ENCODE measurements at regions not wholly inside any gene's neighbourhood (a gene's known extent, or its start where the extent isn't known, plus 50 kb on each side); places are given as distances from the start of the nearest gene placed in this dataset.

GRCh38 chr19:5240011-5240410 lies 100.6 kb downstream of the PTPRS start:
- 97% methylated on average over 22 of the region's 22 CpGs for WGBS
- H3K27me3 ChIP-seq (ENCODE audit: control insufficient read depth in 4 of 4, insufficient read depth in 4 of 4, low read length in 3 of 4): no peaks in the 10 kb centered on the region
- no peaks in the 10 kb centered on the region for H3K36me3 ChIP-seq (ENCODE audit: control insufficient read depth in 4 of 4, insufficient read depth in 3 of 4, low read depth in 1 of 4, low read length in 3 of 4)
- no peak overlapping the region for H3K9ac ChIP-seq (ENCODE audit: low read depth in 1 of 2, low read length in 2 of 2)
- H3K4me3 ChIP-seq (ENCODE audit: low read depth in 1 of 3, low read length in 3 of 3): no peak overlapping the region
- H3K9me3 ChIP-seq (ENCODE audit: control insufficient read depth in 4 of 4, low read length in 3 of 4): no peaks in the 10 kb centered on the region
- no peak for TF ChIP-seq EGR1 (IDR thresholded peaks at IDR 0.05; ENCODE audit: low read depth in 2 of 2)
- H3K27ac ChIP-seq (ENCODE audit: low read depth in 1 of 2, low read length in 2 of 2): no peak overlapping the region
- H3K4me1 ChIP-seq (ENCODE audit: control insufficient read depth in 4 of 4, insufficient read depth in 4 of 4, low read length in 3 of 4): no peaks in the 10 kb centered on the region
- DNase-seq (ENCODE audit: low spot score): no peak

GRCh38 chr19:5238700-5239099 lies 101.9 kb downstream of the PTPRS start:
- H3K4me1 ChIP-seq (ENCODE audit: control insufficient read depth in 4 of 4, insufficient read depth in 4 of 4, low read length in 3 of 4): no peaks in the 10 kb centered on the region
- H3K9me3 ChIP-seq (ENCODE audit: control insufficient read depth in 4 of 4, low read length in 3 of 4): no peaks in the 10 kb centered on the region
- no peak overlapping the region for H3K27ac ChIP-seq (ENCODE audit: low read depth in 1 of 2, low read length in 2 of 2)
- H3K9ac ChIP-seq (ENCODE audit: low read depth in 1 of 2, low read length in 2 of 2): no peak overlapping the region
- no peaks in the 10 kb centered on the region for H3K27me3 ChIP-seq (ENCODE audit: control insufficient read depth in 4 of 4, insufficient read depth in 4 of 4, low read length in 3 of 4)
- no peaks in the 10 kb centered on the region for H3K36me3 ChIP-seq (ENCODE audit: control insufficient read depth in 4 of 4, insufficient read depth in 3 of 4, low read depth in 1 of 4, low read length in 3 of 4)
- no peak for DNase-seq (ENCODE audit: low spot score)
- 95% methylated on average over 33 of the region's 33 CpGs for WGBS
- no peak overlapping the region for H3K4me3 ChIP-seq (ENCODE audit: low read depth in 1 of 3, low read length in 3 of 3)
- TF ChIP-seq REST (IDR thresholded peaks at IDR 0.05) (no peak), MAX (IDR thresholded peaks at IDR 0.05) (no peak), RXRA (IDR thresholded peaks at IDR 0.05) (no peak), EGR1 (IDR thresholded peaks at IDR 0.05; ENCODE audit: low read depth in 2 of 2) (no peak), CTCF (IDR thresholded peaks at IDR 0.05; ENCODE audit: low read depth, low read length, missing input control) (no peak), FOXA2 (IDR thresholded peaks at IDR 0.05) (no peak), YY1 (IDR thresholded peaks at IDR 0.05) (no peak), TAF1 (conservative IDR thresholded peaks at IDR 0.05) (no peak), ZBTB33 (IDR thresholded peaks at IDR 0.05) (no peak), FOXA1 (IDR thresholded peaks at IDR 0.05) (no peak), JUND (IDR thresholded peaks at IDR 0.05) (no peak), HNF4G (IDR thresholded peaks at IDR 0.05) (no peak)

Measured in liver (tissue), 8 donors.